ENCODE measurements at regions not wholly inside any gene's neighbourhood (a gene's known extent, or its start where the extent isn't known, plus 50 kb on each side); places are given as distances from the start of the nearest gene placed in this dataset.

DNA sequence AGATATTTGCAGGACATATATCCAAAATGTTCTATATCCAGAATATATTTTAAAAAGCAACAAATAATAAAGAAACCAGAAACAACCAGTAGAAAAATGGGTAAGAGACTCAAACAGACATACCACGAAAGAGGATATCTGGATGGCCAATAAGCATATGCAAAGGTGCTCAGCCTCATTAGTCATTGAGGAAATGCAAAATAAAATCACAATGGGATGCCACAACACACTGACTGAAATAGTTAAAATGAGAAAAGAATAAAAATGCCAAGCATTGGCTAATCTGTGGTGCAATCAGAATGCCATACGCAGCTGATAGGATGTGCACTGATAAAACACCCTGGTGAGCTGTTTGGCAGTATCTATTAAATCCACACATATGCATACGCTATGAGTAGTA is 265.8 kb upstream of the ANKH start:
- TF ChIP-seq TEAD4 (IDR thresholded peaks at IDR 0.05) (no peak), FOXM1 (IDR thresholded peaks at IDR 0.05; ENCODE audit: borderline replicate concordance, low read depth) (no peak), EP300 (IDR thresholded peaks at IDR 0.05; ENCODE audit: borderline replicate concordance) (no peak), NFIC (IDR thresholded peaks at IDR 0.05) (no peak)
- TF ChIP-seq, protein P1, sequence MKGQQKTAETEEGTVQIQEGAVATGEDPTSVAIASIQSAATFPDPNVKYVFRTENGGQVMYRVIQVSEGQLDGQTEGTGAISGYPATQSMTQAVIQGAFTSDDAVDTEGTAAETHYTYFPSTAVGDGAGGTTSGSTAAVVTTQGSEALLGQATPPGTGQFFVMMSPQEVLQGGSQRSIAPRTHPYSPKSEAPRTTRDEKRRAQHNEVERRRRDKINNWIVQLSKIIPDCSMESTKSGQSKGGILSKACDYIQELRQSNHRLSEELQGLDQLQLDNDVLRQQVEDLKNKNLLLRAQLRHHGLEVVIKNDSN (IDR thresholded peaks at IDR 0.05): no peak

Data from Ishikawa (cell line).